ENCODE measurements at regions not wholly inside any gene's neighbourhood (a gene's known extent, or its start where the extent isn't known, plus 50 kb on each side); places are given as distances from the start of the nearest gene placed in this dataset.
"Not testable (repeated sequence)": the region's sequence is repeated elsewhere in the genome, so short reads cannot be mapped to it uniquely, and the experiment has no call there.

GRCh38 chr3:163450698-163451097, 1627.6 kb downstream of the SI start:
- DNase-seq (ENCODE audit: low read depth), result no peak

DNA sequence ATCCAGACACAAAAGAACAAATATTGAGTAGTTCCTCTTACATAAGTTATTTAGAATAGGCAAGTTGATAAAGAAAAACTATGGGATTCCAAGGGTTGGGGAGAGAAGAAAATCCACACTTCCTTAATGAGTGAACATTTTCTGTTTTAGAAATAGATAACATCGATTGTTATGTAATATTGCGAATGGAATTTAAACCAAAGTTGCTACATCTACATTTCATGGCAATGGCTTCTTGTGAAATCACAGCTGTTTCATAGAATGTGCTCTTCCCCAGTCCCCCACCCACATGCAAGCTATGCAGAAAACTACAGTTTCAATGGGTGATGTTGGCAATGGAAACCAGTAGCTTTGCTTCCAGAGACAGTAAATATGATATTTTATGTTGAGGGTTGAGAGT, 1639.5 kb downstream of the SI start:
- DNase-seq (ENCODE audit: low read depth), result peak; percentile 75

- DNase-seq (ENCODE audit: low read depth), result no peak
Observed at GRCh38 chr3:163422671-163423070, 1655.6 kb downstream of the SI start.

DNA sequence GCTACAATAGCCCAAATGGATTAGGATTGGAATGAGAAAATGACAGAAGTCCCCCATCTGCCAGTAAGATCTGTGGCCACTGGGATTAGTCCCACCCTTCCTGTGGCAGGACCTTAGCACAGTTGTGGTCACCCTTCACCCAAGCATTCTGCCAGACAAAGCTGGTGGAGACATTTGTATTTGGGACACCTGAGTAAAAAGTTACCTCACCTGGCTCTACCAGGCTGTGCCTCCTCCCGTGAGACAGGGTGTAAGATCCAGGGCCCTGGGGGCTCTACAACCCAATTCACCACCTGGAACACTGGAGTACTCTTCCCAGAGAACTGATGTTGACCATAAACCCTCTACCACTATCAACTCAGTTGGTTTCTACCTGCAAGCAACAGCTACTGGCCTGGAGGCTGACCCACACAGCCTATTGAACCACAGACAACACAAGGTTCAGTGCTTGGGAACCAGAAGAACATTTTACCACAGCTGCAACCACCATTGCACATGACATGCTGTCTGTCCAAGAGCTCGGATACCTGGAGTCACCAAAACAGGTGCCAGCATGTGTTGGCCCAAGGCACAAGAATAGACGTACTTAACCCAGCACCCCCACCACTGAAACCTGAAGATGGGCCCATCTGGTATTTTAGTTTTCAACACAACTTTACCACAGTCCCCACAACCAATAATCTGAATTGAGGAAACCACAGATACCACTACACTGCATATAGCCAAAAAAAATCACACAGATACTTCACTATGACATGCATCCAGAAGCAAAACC, 1686.7 kb downstream of the SI start:
- no peak for DNase-seq (ENCODE audit: low read depth)

DNA sequence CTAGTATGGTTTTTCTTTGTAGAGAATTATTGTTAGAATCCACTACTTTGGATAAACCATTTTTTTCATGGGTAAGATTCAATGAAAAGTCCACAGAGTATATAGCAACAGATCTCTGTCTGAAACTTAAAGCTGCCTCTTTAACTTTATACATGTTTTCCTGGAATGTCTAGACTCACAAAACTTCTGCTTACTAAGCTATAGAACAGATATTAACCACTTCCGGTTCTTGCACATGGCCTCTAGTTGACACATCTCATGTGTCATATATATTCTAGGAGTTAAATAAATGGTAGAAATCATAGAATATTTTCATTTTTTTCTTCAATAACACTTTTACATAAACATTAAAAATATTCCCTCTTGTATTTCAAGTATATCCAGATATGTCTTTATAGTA, 1693.9 kb downstream of the SI start:
- no peak for DNase-seq (ENCODE audit: low read depth)

- DNase-seq (ENCODE audit: low read depth), result no peak
Observed at GRCh38 chr3:163382183-163382582, 1696.1 kb downstream of the SI start.

GRCh38 chr3:163368168-163368567, 1710.1 kb downstream of the SI start:
- DNase-seq (ENCODE audit: low read depth), result peak; percentile 29

GRCh38 chr3:163364717-163365116, 1713.6 kb downstream of the SI start:
- DNase-seq (ENCODE audit: low read depth), result no peak

DNA sequence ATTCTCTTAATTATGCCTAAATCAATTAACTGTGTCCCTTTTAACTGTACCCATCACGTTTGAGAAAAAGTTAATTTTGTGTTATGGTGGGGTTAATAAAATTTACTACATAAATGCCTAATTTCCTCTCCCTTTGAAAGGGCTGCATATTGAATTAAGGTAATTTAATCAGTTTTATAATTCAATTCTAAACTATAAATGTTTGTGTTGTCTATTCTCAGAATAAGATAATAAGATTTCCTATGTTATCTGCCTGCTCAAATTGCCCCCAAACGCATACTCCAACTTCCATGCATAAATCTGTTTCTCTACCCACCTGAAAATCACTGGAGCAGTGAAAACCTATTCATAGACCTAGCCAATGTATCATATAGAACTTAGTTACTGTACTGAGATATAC, 1716.1 kb downstream of the SI start:
- DNase-seq (ENCODE audit: low read depth), result no peak

- not testable (repeated sequence) for DNase-seq (ENCODE audit: low read depth)
Observed at GRCh38 chr3:163361357-163361878, 1716.9 kb downstream of the SI start.

DNA sequence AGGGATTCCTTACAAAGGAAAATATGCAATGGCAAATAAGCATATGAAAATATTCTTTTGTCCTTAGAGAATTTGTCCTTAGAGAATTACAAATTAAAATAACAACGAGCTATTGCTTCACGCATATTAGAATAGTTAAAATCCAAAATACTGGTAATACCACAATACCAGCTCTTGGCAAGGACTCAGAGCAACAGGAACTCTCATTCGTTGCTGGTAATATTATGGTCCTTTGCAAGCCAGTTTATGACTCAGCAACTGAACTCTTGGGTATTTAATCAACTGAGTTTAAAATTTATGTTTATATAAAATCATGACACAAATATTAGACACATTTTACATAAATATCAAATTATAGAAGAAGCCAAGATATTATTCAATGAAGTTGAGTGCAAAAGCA, 1730.4 kb downstream of the SI start:
- no peak for DNase-seq (ENCODE audit: low read depth)

- DNase-seq (ENCODE audit: low read depth), result no peak
Observed at GRCh38 chr3:163335429-163335828, 1742.9 kb downstream of the SI start.

- no peak for DNase-seq (ENCODE audit: low read depth)
Observed at GRCh38 chr3:163328680-163329079, 1749.6 kb downstream of the SI start.

DNA sequence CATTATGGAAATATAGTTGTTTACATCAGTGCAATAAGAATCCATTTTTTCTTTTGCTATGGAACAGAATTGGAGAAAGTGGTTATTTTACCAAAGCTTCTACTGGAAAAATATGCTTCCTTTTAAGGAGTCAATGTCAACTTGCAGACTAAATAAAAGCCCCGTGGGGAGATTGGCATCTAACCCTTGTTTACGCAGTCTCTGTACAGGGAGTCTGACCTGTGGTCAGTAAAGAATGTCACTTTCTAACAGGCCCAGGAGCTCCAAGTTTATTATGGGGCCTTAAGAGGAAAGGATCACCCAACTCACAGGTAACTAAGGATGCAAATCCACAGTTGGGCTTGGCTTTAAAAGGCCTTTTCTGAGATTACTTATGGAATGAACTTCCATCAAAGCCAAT, 1751.2 kb downstream of the SI start:
- DNase-seq (ENCODE audit: low read depth), result peak; percentile 61

GRCh38 chr3:163315786-163316185, 1762.5 kb downstream of the SI start:
- peak; percentile 10 for DNase-seq (ENCODE audit: low read depth)

DNA sequence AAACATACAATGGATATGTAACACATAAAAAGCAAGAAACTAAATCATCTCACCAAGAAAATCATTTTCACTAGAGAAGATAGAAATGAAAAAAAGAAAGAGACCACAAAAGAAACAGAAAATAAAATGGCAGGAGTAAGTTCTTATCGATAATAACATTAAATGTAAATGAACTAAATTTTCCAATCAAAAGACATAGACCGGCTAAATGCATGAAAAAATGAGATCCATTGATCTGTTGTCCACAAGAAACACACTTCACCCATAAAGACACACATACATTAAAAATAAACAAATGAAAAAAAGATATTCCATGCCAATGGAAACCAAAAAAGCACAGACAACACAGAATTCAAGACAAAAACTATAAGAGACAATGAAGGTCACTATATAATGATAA, 1771.9 kb downstream of the SI start:
- no peak for DNase-seq (ENCODE audit: low read depth)

DNA sequence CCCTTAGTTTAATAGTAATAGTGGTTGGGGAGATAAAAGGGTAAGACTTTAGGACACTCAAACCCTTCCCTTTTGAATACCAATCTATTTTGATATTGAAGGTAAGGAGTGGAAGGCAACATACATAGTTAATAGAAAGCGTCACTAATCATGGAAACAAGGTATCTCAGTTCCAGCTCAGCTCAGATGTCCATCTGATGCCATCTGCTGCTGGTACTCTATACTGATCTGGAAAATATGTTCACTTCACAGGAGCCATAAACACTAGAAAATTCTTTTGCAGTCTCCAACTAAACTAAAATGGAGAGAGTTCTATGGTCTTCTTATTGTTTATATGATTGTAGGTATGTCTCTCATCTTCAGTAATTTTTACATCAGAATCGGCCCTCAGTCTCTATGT, 1777.1 kb downstream of the OTOL1 start:
- DNase-seq (ENCODE audit: low read depth), result no peak

GRCh38 chr3:163266731-163267130, 1770.1 kb downstream of the OTOL1 start:
- peak; percentile 3 for DNase-seq (ENCODE audit: low read depth)

GRCh38 chr3:163261618-163262017, 1765.0 kb downstream of the OTOL1 start:
- DNase-seq (ENCODE audit: low read depth), result no peak

GRCh38 chr3:163261056-163261455, 1764.4 kb downstream of the OTOL1 start:
- DNase-seq (ENCODE audit: low read depth), result no peak

- DNase-seq (ENCODE audit: low read depth), result no peak
Observed at GRCh38 chr3:163218336-163218735, 1721.7 kb downstream of the OTOL1 start.

GRCh38 chr3:163213838-163214237, 1717.2 kb downstream of the OTOL1 start:
- no peak for DNase-seq (ENCODE audit: low read depth)

DNA sequence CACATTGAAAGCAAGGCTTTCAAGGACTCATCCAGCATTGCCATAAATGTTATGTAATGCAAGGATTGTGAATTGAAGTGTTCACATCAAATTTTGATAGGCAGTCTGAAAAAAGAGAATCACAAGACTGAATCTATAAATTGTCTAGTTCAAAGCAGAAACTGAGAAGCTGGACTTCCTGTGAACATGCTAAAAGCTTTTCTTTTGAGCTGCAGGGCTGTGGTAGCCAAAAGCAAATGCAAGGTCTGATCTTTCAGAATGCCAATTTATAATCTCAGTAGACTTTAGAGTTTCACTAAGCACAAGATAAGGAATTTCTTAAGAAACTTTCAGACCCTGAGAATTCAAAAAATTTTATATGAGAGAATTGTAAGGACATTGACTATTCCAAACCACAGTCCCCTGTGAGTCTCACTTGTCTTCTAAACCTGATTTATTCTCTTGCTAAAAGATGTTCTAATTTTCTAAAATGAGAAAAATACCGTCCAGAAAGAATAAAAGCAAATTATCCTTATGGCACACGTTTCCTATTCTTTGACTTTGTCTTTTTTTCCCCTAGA, 1700.3 kb downstream of the OTOL1 start:
- no peak for DNase-seq (ENCODE audit: low read depth)

GRCh38 chr3:163196245-163196644, 1699.6 kb downstream of the OTOL1 start:
- DNase-seq (ENCODE audit: low read depth), result no peak
